ENCODE measurements at regions not wholly inside any gene's neighbourhood (a gene's known extent, or its start where the extent isn't known, plus 50 kb on each side); places are given as distances from the start of the nearest gene placed in this dataset.
"Not testable (repeated sequence)": the region's sequence is repeated elsewhere in the genome, so short reads cannot be mapped to it uniquely, and the experiment has no call there.

- DNase-seq, result no peak
Observed at GRCh38 chr4:103422467-103423219, 224.5 kb upstream of the CENPE start.

- DNase-seq, result no peak
Observed at GRCh38 chr4:103415801-103416200, 217.7 kb upstream of the CENPE start.

GRCh38 chr4:103412646-103413045 lies 214.5 kb upstream of the CENPE start:
- not testable (repeated sequence) for DNase-seq

GRCh38 chr4:103410386-103410785 lies 212.2 kb upstream of the CENPE start:
- DNase-seq, result no peak

- no peak for DNase-seq
Observed at GRCh38 chr4:103405415-103405814, 207.3 kb upstream of the CENPE start.

- no peak for DNase-seq
Observed at GRCh38 chr4:103403619-103404018, 205.5 kb upstream of the CENPE start.

- DNase-seq, result no peak
Observed at GRCh38 chr4:103402198-103402597, 204.1 kb upstream of the CENPE start.

GRCh38 chr4:103400405-103400804 lies 202.3 kb upstream of the CENPE start:
- DNase-seq, result no peak

- no peak for DNase-seq
Observed at GRCh38 chr4:103397541-103397940, 199.4 kb upstream of the CENPE start.

GRCh38 chr4:103387508-103388011 lies 189.4 kb upstream of the CENPE start:
- DNase-seq, result not testable (repeated sequence)

GRCh38 chr4:103385565-103385964 lies 187.4 kb upstream of the CENPE start:
- not testable (repeated sequence) for DNase-seq

GRCh38 chr4:103375278-103375677 lies 177.1 kb upstream of the CENPE start:
- no peak for DNase-seq

GRCh38 chr4:103374758-103375157 lies 176.6 kb upstream of the CENPE start:
- DNase-seq, result no peak

GRCh38 chr4:103374306-103374705 lies 176.2 kb upstream of the CENPE start:
- no peak for DNase-seq

GRCh38 chr4:103372002-103372558 lies 173.9 kb upstream of the CENPE start:
- no peak for DNase-seq

- no peak for DNase-seq
Observed at GRCh38 chr4:103370336-103370735, 172.2 kb upstream of the CENPE start.

GRCh38 chr4:103365285-103365684 lies 167.1 kb upstream of the CENPE start:
- DNase-seq, result no peak

GRCh38 chr4:103364083-103364482 lies 165.9 kb upstream of the CENPE start:
- DNase-seq, result no peak

GRCh38 chr4:103361926-103362325 lies 163.8 kb upstream of the CENPE start:
- DNase-seq, result no peak

- DNase-seq, result no peak
Observed at GRCh38 chr4:103359900-103360299, 161.8 kb upstream of the CENPE start.

- no peak for DNase-seq
Observed at GRCh38 chr4:103354006-103354405, 155.9 kb upstream of the CENPE start.

- DNase-seq, result no peak
Observed at GRCh38 chr4:103329642-103330041, 131.5 kb upstream of the CENPE start.

GRCh38 chr4:103324811-103325210 lies 126.7 kb upstream of the CENPE start:
- no peak for DNase-seq
